ENCODE measurements at regions not wholly inside any gene's neighbourhood (a gene's known extent, or its start where the extent isn't known, plus 50 kb on each side); places are given as distances from the start of the nearest gene placed in this dataset.

GRCh38 chr10:30189238-30189580 lies 129.8 kb upstream of the JCAD start:
- Mint-ChIP-seq H3K36me3 (ENCODE audit: low read depth) (no peaks in the 10 kb centered on the region), H3K27me3 (ENCODE audit: low read depth) (no peaks in the 10 kb centered on the region)
- DNase-seq (ENCODE audit: low spot score): no peak

DNA sequence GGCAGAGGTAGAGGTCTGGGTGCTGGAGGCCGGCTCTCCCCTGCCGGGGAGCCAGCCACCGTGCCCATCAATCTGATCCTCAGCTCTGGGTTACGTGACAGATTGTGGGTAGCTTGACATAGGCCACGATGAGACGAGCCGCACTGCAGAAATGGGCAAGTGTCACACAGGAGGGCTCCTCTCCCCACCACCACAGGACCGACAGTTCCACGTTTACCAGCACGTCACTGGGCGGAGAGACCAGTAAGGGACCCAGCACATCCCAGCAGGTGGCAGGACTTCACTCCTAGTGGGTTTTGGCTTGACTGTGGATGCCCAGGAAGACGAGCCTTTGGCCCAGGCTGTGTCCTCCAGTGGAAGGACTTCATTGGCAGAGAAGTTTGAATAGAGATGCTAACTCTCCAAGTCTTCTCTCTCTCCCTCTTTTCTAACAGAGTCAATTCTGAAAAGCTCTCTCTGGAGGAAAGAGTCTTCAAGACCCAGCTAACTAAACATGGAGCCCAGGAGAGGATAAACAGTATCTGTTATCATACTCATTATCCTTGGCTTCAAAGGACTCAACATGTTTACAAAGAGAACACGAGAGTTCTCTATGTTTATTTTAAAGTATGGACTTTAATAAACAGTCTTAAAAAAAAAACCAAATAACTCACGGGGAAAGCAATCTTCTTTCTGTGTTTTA lies 129.3 kb upstream of the JCAD start:
- peaks cover 46% of the 10 kb centered on the region for H3K4me1 Mint-ChIP-seq (ENCODE audit: low read depth)
- no peak overlapping the region for H3K4me3 Mint-ChIP-seq (ENCODE audit: unreplicated experiment)
- TF ChIP-seq, protein P1, sequence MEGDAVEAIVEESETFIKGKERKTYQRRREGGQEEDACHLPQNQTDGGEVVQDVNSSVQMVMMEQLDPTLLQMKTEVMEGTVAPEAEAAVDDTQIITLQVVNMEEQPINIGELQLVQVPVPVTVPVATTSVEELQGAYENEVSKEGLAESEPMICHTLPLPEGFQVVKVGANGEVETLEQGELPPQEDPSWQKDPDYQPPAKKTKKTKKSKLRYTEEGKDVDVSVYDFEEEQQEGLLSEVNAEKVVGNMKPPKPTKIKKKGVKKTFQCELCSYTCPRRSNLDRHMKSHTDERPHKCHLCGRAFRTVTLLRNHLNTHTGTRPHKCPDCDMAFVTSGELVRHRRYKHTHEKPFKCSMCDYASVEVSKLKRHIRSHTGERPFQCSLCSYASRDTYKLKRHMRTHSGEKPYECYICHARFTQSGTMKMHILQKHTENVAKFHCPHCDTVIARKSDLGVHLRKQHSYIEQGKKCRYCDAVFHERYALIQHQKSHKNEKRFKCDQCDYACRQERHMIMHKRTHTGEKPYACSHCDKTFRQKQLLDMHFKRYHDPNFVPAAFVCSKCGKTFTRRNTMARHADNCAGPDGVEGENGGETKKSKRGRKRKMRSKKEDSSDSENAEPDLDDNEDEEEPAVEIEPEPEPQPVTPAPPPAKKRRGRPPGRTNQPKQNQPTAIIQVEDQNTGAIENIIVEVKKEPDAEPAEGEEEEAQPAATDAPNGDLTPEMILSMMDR (IDR thresholded peaks at IDR 0.05): no peak
- H3K27me3 Mint-ChIP-seq (ENCODE audit: low read depth): no peaks in the 10 kb centered on the region
- no peak for DNase-seq (ENCODE audit: low spot score)
- peaks cover 7% of the 10 kb centered on the region for H3K9me3 Mint-ChIP-seq (ENCODE audit: low read depth)
- H3K36me3 Mint-ChIP-seq (ENCODE audit: low read depth): no peaks in the 10 kb centered on the region
- H3K27ac Mint-ChIP-seq (ENCODE audit: unreplicated experiment): no peak overlapping the region

More at GRCh38 chr10:30189238-30189580, 129.8 kb upstream of the JCAD start:
- Mint-ChIP-seq H3K9me3 (ENCODE audit: low read depth) (peaks cover 10% of the 10 kb centered on the region), H3K4me1 (ENCODE audit: low read depth) (peaks cover 41% of the 10 kb centered on the region), H3K4me3 (ENCODE audit: unreplicated experiment) (no peak overlapping the region), H3K27ac (ENCODE audit: unreplicated experiment) (no peak overlapping the region)
- TF ChIP-seq, protein P1 (IDR thresholded peaks at IDR 0.05): no peak

GRCh38 chr10:30188101-30188500 lies 128.7 kb upstream of the JCAD start:
- no peak overlapping the region for H3K4me3 Mint-ChIP-seq (ENCODE audit: unreplicated experiment)
- H3K36me3 Mint-ChIP-seq (ENCODE audit: low read depth): no peaks in the 10 kb centered on the region
- H3K4me1 Mint-ChIP-seq (ENCODE audit: low read depth): peaks cover 52% of the 10 kb centered on the region
- no peaks in the 10 kb centered on the region for H3K27me3 Mint-ChIP-seq (ENCODE audit: low read depth)
- peak overlapping the region; percentile 37 for H3K27ac Mint-ChIP-seq (ENCODE audit: unreplicated experiment)
- no peak for DNase-seq (ENCODE audit: low spot score)
- TF ChIP-seq, protein P1 (IDR thresholded peaks at IDR 0.05): no peak
- H3K9me3 Mint-ChIP-seq (ENCODE audit: low read depth): peaks cover 1% of the 10 kb centered on the region

DNA sequence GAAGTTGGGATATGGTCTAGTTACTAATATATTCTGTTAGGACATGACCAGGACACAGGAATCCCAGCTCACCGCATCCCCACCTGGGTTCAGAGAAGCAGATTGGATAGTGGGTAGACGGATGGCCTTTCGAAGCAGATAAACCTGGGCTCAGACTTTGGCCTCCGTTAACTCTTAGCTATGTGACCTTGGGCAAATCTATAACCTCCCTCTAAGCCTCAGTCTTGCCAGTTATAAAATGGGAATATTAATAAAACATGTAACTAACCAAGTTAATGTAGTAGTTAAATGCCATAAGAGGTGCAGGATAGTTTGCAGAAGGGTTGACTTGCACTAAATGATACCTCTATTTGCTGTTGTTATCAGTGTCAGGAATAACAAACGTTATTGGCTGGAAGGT lies 127.6 kb upstream of the JCAD start:
- TF ChIP-seq, protein P1 (IDR thresholded peaks at IDR 0.05): no peak
- H3K9me3 Mint-ChIP-seq (ENCODE audit: low read depth): no peaks in the 10 kb centered on the region
- H3K36me3 Mint-ChIP-seq (ENCODE audit: low read depth): no peaks in the 10 kb centered on the region
- DNase-seq (ENCODE audit: low spot score): no peak
- no peak overlapping the region for H3K27ac Mint-ChIP-seq (ENCODE audit: unreplicated experiment)
- H3K4me1 Mint-ChIP-seq (ENCODE audit: low read depth): peaks cover 63% of the 10 kb centered on the region
- no peaks in the 10 kb centered on the region for H3K27me3 Mint-ChIP-seq (ENCODE audit: low read depth)
- no peak overlapping the region for H3K4me3 Mint-ChIP-seq (ENCODE audit: unreplicated experiment)

GRCh38 chr10:30186371-30186875 lies 127.0 kb upstream of the JCAD start:
- no peak for DNase-seq (ENCODE audit: low spot score)
- no peaks in the 10 kb centered on the region for H3K27me3 Mint-ChIP-seq (ENCODE audit: low read depth)
- peak overlapping the region; percentile 55 for H3K27ac Mint-ChIP-seq (ENCODE audit: unreplicated experiment)

More at GRCh38 chr10:30186371-30186875, 127.0 kb upstream of the JCAD start:
- no peak overlapping the region for H3K4me3 Mint-ChIP-seq (ENCODE audit: unreplicated experiment)
- no peaks in the 10 kb centered on the region for H3K36me3 Mint-ChIP-seq (ENCODE audit: low read depth)
- no peaks in the 10 kb centered on the region for H3K9me3 Mint-ChIP-seq (ENCODE audit: low read depth)
- peaks cover 67% of the 10 kb centered on the region for H3K4me1 Mint-ChIP-seq (ENCODE audit: low read depth)
- TF ChIP-seq, protein P1 (IDR thresholded peaks at IDR 0.05): peak; percentile 61
